ENCODE measurements at regions not wholly inside any gene's neighbourhood (a gene's known extent, or its start where the extent isn't known, plus 50 kb on each side); places are given as distances from the start of the nearest gene placed in this dataset.

DNA sequence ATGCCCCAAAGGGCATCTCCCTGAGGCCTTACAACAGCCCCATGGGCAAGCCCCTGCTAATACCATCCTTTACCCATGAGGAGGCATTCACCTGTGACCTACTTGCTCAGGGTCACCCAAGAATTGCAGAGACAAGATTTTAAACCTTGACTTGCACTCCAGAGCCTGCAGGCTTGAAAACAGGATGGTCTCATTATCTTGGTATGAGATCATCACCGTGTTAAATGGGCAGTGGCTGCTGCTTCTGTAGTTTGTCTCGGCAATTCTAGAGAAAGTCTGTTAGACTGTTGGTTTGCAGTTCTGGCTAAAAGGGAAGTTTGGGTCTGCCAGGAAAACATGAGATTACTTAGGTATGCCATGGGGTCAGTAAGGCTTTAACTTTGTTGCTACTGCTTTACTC, 698.9 kb downstream of the GALR1 start:
- H3K4me3 ChIP-seq (ENCODE audit: control insufficient read depth, low read depth, low read length), result no peak overlapping the region
- no peak for TF ChIP-seq CTCF (IDR thresholded peaks at IDR 0.05; ENCODE audit: control insufficient read depth, insufficient read depth, low read depth, low read length, missing control alignments)
- no peak for DNase-seq (ENCODE audit: low read depth)

GRCh38 chr18:77949355-77949973, 699.8 kb downstream of the GALR1 start:
- no peak for DNase-seq (ENCODE audit: low read depth)
- no peak for TF ChIP-seq CTCF (IDR thresholded peaks at IDR 0.05; ENCODE audit: control insufficient read depth, insufficient read depth, low read depth, low read length, missing control alignments)
- H3K4me3 ChIP-seq (ENCODE audit: control insufficient read depth, low read depth, low read length), result no peak overlapping the region

DNA sequence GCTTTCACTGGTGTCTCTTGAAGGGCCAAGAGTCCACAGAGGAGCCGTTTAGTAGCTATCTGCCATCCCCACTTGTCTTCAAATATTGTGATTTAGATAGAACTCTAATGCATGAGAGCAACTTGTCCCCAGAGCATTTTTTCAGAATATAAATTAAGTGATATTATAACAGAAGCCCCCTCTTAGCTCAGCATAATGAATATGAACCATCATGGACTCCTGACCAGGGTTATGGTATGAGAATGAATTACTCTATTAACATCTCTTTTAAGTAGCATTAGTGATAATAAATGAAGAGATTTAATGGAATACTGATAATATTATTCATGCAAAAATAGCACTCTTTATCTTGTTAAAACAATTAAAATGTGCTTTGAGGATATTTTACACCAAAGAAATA, 709.6 kb downstream of the GALR1 start:
- TF ChIP-seq CTCF (IDR thresholded peaks at IDR 0.05; ENCODE audit: control insufficient read depth, insufficient read depth, low read depth, low read length, missing control alignments), result no peak
- no peak for DNase-seq (ENCODE audit: low read depth)
- no peak overlapping the region for H3K4me3 ChIP-seq (ENCODE audit: control insufficient read depth, low read depth, low read length)

- DNase-seq (ENCODE audit: low read depth), result no peak
- no peak for TF ChIP-seq CTCF (IDR thresholded peaks at IDR 0.05; ENCODE audit: control insufficient read depth, insufficient read depth, low read depth, low read length, missing control alignments)
Observed at GRCh38 chr18:77960791-77961410, 711.3 kb downstream of the GALR1 start.

DNA sequence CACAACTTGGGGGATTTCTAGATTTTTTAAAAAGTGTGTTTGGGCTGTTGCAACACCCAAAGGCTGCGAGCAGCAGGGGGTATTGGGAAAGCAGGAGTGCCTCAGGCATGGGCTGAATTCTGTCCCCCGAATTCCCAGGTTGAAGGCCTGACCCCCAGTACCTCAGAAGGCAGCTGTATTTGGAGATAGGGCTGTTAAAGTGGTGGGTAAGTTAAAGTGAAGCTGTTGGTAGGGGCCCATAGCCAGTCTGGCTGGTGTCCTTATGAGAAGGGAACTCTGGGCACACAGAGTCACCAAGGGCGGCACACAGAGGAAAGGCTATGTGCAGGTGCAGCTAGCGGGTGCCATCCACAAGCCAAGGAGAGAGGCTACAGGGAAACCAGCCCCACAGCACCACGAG, 717.4 kb downstream of the GALR1 start:
- no peak for TF ChIP-seq CTCF (IDR thresholded peaks at IDR 0.05; ENCODE audit: control insufficient read depth, insufficient read depth, low read depth, low read length, missing control alignments)
- H3K4me3 ChIP-seq (ENCODE audit: control insufficient read depth, low read depth, low read length), result no peak overlapping the region
- no peak for DNase-seq (ENCODE audit: low read depth)

More at GRCh38 chr18:77960791-77961410, 711.3 kb downstream of the GALR1 start:
- H3K4me3 ChIP-seq (ENCODE audit: control insufficient read depth, low read depth, low read length), result no peak overlapping the region

DNA sequence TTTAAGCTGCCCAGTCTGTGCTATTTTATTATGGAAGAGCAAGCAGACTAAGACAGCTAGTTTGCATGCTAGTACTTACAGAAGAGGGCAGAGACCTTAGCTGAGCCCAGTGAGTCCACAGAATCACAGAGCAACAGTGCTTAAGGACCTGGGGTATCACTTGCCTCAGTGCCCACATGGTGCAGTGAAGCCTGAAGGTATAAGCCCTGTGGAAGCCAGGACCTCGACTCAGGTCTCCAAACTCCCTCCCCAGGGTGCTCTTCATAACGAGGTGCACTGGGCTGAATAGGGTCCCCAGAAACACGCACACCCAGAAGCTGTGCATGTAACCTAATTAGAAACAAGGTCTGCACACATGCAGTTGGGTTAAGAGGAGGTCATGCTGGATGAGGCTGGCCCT, 718.1 kb downstream of the GALR1 start:
- DNase-seq (ENCODE audit: low read depth), result no peak
- no peak overlapping the region for H3K4me3 ChIP-seq (ENCODE audit: control insufficient read depth, low read depth, low read length)
- TF ChIP-seq CTCF (IDR thresholded peaks at IDR 0.05; ENCODE audit: control insufficient read depth, insufficient read depth, low read depth, low read length, missing control alignments), result no peak

All from AG09309 (cell line).